Testis (tissue), 2 donors: ENCODE measurements at regions not wholly inside any gene's neighbourhood (a gene's known extent, or its start where the extent isn't known, plus 50 kb on each side); places are given as distances from the start of the nearest gene placed in this dataset.
"Not testable (repeated sequence)": the region's sequence is repeated elsewhere in the genome, so short reads cannot be mapped to it uniquely, and the experiment has no call there.

Experiments
- DNase-seq: peaks from one replicate; pipeline ENCODE4 v3.0.0-alpha.2; 2019
- H3K27ac ChIP-seq, 2 donors: fragments of 200-600 bp; sonication (generic); one replicate each; pipeline ENCODE4 v1.5.1; 2019
- H3K27me3 ChIP-seq: fragments of 200-600 bp; sonication (generic); one replicate; pipeline ENCODE4 v1.5.1; 2019
- H3K36me3 ChIP-seq: fragments of 200-600 bp; sonication (generic); one replicate; pipeline ENCODE4 v1.5.1; 2017; ENCODE audit warnings: low read depth; ENCODE audit errors: missing control alignments
- H3K4me1 ChIP-seq: fragments of 200-600 bp; sonication (generic); one replicate; pipeline ENCODE4 v1.5.1; 2019
- H3K4me3 ChIP-seq, 2 donors: fragments of 200-600 bp; sonication (generic); one replicate each; pipeline ENCODE4 v1.5.1; 2017 to 2019
- H3K9me3 ChIP-seq: fragments of 200-600 bp; sonication (generic); one replicate; pipeline ENCODE4 v1.5.1; 2017
- CTCF ChIP-seq, 3 experiments: fragments of 450-650 bp in 2 of 3; fragments of 200-600 bp in 1 of 3; sonication (generic) in 1 of 3; IDR thresholded peaks; one replicate each; pipeline ENCODE4 v1.5.1; 2016 to 2019; ENCODE audit warnings: antibody characterized with exemption in 3 of 3, mild to moderate bottlenecking in 2 of 3, moderate library complexity in 1 of 3
- POLR2A ChIP-seq: fragments of 450-650 bp; IDR thresholded peaks from one replicate; pipeline ENCODE4 v1.6.1; 2017; ENCODE audit warnings: antibody characterized with exemption, mild to moderate bottlenecking, moderate library complexity
- WGBS, 2 donors: methylation state at CpG; one replicate each; pipeline ENCODE4 v1.1.5; 2018; 5-methylcytosine and 5-hydroxymethylcytosine counted together
- intact Hi-C: fragments of 100-400 bp; cut with DNase I; formaldehyde crosslinking; loops from one replicate; pipeline ENCODE4 v1.15.1; 2023; ENCODE audit warnings: low total_unique reads

GRCh38 chr2:61619561-61619960 is 81.4 kb upstream of the XPO1 start:
- TF ChIP-seq CTCF (IDR thresholded peaks at IDR 0.05) (no peak), POLR2A (no peak)
- no peak for DNase-seq
- Histone ChIP-seq H3K4me1 (no peaks in the 10 kb centered on the region), H3K27ac (no peak overlapping the region), H3K4me3 (no peak overlapping the region), H3K9me3 (no peaks in the 10 kb centered on the region), H3K27me3 (no peaks in the 10 kb centered on the region), H3K36me3 (no peaks in the 10 kb centered on the region)
- 80 to 91% methylated on average over 5 of the region's 5 CpGs for whole genome bisulfite sequencing, 2 donors
- intact Hi-C loops, result no loop called here

- Histone ChIP-seq H3K4me1 (no peaks in the 10 kb centered on the region), H3K4me3 (no peak overlapping the region), H3K27ac (no peak overlapping the region), H3K9me3 (no peaks in the 10 kb centered on the region), H3K36me3 (no peaks in the 10 kb centered on the region), H3K27me3 (no peaks in the 10 kb centered on the region)
- no peak for DNase-seq
- 90 to 91% methylated on average over 2 of the region's 2 CpGs for WGBS, 2 donors
- intact Hi-C loops, result no loop called here
- TF ChIP-seq CTCF (IDR thresholded peaks at IDR 0.05) (no peak), POLR2A (no peak)
These were observed 79.5 kb upstream of the XPO1 start for GRCh38 chr2:61617610-61618009.

GRCh38 chr2:61605245-61605644 is 67.1 kb upstream of the XPO1 start:
- Histone ChIP-seq H3K27ac (no peak overlapping the region), H3K4me3 (no peak overlapping the region), H3K9me3 (no peaks in the 10 kb centered on the region), H3K4me1 (no peaks in the 10 kb centered on the region), H3K36me3 (no peaks in the 10 kb centered on the region), H3K27me3 (no peaks in the 10 kb centered on the region)
- no peak for DNase-seq
- no peak for TF ChIP-seq CTCF (IDR thresholded peaks at IDR 0.05)
- TF ChIP-seq POLR2A, result no peak
- WGBS, 2 donors, result 88 to 89% methylated on average over 3 of the region's 3 CpGs
- intact Hi-C loops, result no loop called here

- intact Hi-C loops, result no loop called here
- Histone ChIP-seq H3K4me3 (no peak overlapping the region), H3K4me1 (no peaks in the 10 kb centered on the region), H3K36me3 (no peaks in the 10 kb centered on the region), H3K9me3 (no peaks in the 10 kb centered on the region), H3K27me3 (no peaks in the 10 kb centered on the region), H3K27ac (no peak overlapping the region)
- TF ChIP-seq CTCF (IDR thresholded peaks at IDR 0.05), result no peak
- TF ChIP-seq POLR2A, result no peak
- DNase-seq, result no peak
- 77 to 89% methylated on average over 2 of the region's 2 CpGs for WGBS, 2 donors
These were observed 66.3 kb upstream of the XPO1 start for GRCh38 chr2:61604433-61604832.

GRCh38 chr2:61598515-61599156 is 60.5 kb upstream of the XPO1 start:
- intact Hi-C loops, H3K9me3 ChIP-seq, H3K27ac ChIP-seq, H3K36me3 ChIP-seq, H3K4me3 ChIP-seq, H3K27me3 ChIP-seq, DNase-seq, H3K4me1 ChIP-seq: not testable (repeated sequence)
- 92 to 96% methylated on average over 7 of the region's 7 CpGs for WGBS, 2 donors
